Activated gamma-delta T cell (primary cell): ENCODE measurements at regions not wholly inside any gene's neighbourhood (a gene's known extent, or its start where the extent isn't known, plus 50 kb on each side); places are given as distances from the start of the nearest gene placed in this dataset.
"Not testable (repeated sequence)": the region's sequence is repeated elsewhere in the genome, so short reads cannot be mapped to it uniquely, and the experiment has no call there.

Experiments
- DNase-seq: peaks from one replicate; lab custom pipeline; 2025; lab: John Stamatoyannopoulos, UW

DNA sequence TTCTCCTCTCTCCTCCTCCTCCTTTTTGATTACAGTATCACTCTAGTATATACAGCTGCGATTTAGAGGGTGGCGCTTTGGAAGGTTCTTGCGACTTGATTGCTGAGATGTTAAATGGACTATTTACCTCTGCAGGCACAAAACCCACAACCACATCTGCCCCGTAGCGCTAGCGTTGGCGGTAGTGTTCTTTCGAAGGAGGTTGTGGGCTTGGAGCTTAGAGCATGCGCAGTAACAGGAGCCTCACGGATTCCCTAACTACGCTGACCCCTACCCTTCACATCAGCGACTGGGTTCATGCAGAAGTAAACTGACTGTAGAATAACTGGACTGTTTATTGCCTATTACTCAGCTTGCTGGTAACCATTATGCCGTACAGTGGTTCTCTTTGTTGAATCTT, 58.0 kb downstream of the CGGBP1 start:
- no peak for DNase-seq

DNA sequence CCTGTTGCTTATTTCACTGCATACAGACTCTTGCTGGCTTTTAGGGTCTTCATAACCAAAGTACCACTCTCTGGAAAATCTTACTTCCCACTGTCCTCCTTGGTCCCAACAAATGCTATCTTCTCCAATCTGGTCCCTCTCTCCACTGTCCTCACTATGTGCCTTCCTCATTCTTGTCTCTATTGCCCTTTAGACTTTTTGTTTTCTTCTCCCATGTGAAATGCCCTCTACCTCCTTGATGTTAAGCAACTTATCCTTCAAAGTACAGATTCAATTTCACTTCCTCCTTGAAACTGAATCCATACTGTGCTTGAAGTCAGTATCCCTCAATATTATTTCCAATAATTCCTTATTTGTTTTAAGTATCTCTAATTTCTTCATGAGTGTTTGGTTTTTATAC, 60.8 kb downstream of the CGGBP1 start:
- no peak for DNase-seq

DNA sequence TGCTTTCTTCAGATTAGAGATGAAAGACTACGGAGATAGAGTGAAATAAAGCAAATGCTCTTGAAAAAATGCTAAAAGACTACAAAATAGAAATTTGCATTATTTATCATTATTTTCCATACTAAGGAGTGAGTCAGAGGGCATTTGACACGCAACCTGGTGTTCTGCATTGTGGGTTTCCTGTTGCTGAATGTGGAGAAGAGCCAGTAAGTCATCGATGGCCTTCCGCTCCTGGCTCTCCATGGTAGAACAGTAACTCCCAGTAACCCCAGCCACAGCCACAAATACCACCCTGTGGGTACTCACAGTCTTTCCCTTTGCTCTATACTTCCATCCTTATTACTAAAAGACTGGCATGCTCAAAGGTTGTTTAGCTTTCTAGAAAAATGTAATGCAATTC, 61.5 kb downstream of the CGGBP1 start:
- no peak for DNase-seq

- DNase-seq = no peak
Observed at GRCh38 chr3:87996882-87997281, 61.9 kb downstream of the CGGBP1 start.

GRCh38 chr3:87993566-87993965, 65.2 kb downstream of the CGGBP1 start:
- no peak for DNase-seq

DNA sequence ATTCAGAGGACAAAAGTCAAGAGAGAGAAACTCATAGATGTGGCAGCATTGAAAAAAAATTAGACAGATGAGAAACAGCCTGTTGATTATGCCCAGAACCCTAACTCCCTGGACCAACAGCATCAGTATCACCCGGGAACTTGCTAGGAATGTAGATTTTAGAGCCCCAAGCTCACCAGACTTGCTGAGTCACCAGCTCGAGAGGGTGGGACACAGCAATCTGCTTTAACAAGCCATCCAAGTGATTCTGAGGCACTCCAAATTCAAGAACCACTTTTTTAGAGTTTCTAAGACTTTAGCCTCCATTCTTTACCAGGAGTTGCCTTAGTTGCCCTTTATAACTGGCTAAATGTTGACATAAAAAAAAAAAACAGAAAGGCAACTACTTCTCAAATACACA, 70.9 kb downstream of the CGGBP1 start:
- no peak for DNase-seq

DNA sequence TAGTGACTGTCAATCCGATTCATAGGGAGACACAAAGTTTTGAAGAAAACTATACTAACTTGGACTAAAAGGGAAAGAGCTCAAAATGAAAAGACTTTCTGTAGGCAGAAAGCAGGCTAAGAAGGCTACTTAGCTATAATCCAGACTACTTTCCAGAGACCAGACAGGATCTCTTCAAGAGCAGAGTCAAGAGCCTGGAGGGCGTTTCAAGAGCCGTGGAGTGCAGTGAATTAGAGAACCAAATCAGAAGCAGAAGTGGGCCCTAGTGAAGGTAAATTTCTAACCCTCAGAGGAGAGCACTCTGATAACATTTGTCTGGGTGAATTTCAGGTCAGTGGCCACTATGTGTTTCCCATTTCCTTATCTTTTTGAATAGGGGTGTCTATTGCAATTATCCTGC, 76.4 kb downstream of the CGGBP1 start:
- no peak for DNase-seq

DNA sequence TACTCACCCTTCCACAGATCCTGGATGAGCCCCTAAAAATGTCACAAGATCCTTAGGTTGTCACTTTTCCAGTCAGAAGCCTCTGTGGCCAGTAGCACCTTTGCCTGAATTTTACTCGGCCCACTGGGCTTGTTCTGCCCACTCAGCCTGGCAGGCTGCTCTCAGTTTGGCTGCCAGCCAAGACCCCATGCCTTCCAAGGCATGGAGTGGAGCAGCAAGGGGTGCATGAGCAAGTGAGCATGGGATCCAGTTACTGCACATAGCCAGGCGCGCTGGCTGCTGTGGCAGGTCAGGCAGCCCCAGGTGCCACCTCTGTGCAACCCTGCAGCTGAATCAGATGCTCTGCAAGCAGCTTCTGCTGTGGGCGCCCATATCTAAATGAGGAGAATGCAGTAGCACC, 79.3 kb downstream of the CGGBP1 start:
- DNase-seq = no peak

- no peak for DNase-seq
Observed at GRCh38 chr3:87977765-87978164, 81.0 kb downstream of the CGGBP1 start.

DNA sequence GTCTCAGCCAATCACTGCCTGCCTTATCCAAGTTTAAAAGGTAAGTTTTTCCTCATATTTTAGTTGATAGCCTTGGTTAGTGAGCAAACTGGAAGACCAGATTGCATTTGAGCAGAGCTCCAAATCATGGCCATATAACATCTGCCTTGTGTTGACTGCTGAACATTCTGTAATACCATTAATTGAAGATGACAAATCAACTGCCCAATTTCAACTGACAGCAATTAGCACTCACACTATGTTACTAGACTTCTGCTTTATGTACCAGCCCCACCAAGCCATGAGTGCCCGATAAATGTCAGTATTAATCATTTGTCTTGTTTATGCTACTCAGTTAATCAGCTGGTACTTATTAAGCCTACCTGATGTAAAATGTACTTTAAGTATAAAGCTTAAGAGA, 83.1 kb downstream of the CGGBP1 start:
- DNase-seq = no peak

- DNase-seq = no peak
Observed at GRCh38 chr3:87973906-87974305, 84.9 kb downstream of the CGGBP1 start.

DNA sequence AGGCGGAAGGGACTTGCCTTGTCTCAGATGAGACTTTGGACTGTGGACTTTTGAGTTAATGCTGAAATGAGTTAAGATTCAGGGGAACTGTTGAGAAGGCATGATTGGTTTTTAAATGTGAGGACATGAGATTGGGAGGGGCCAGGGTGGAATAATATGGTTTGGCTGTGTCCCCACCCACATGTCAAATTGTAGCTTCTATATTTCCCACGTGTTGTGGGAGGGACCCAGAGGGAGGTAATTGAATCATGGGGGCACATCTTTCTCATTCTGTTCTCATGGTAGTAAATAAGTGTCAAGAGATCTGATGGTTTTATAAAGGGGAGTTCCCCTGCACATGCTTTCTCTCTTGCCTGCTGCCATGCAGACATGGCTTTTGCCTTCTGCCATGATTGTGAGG, 89.2 kb downstream of the CGGBP1 start:
- DNase-seq = no peak

- DNase-seq = no peak
Observed at GRCh38 chr3:87968668-87969067, 90.1 kb downstream of the CGGBP1 start.

GRCh38 chr3:87958289-87958688, 100.5 kb downstream of the CGGBP1 start:
- no peak for DNase-seq

DNA sequence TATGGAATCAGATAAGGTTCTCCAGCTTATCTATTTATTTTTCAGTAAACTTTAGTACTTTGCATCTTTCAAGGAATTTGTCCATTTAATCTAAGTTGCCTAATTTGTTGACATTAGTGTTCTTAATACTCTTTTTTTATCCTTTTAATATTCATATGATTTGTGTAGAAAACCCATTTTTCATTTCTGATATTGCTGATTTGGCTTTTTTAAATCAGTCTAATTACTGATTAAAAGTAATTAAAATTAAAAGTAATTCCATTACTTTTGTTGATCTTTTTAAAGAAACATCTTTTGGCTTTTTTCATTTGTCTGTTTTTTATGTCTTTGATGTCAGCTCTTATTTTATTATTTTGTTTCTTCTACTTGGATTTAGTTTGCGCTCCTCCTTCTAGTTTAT, 101.2 kb downstream of the CGGBP1 start:
- DNase-seq = no peak

- no peak for DNase-seq
Observed at GRCh38 chr3:87949879-87950208, 109.0 kb downstream of the CGGBP1 start.

- DNase-seq = no peak
Observed at GRCh38 chr3:87949189-87949878, 109.5 kb downstream of the CGGBP1 start.

DNA sequence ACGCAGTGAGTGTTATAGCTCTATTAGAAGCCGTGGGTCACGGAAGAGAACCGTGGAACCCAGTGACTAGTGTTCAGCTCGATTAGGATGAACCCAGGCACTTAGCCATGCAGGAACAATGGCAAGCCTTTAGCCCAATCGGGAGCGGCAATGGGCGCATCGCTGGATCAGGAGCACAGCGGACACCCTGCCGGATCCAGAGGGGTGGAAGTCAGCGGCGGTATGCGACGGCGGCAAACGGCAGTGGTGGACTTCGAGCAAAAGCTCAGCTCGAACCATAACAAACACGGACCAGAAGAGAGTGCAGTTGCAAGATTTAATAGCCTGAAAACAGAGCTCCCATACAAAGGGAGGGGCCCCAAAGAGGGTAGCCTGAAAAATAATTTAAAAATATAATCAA, 112.8 kb downstream of the CGGBP1 start:
- DNase-seq = not testable (repeated sequence)

DNA sequence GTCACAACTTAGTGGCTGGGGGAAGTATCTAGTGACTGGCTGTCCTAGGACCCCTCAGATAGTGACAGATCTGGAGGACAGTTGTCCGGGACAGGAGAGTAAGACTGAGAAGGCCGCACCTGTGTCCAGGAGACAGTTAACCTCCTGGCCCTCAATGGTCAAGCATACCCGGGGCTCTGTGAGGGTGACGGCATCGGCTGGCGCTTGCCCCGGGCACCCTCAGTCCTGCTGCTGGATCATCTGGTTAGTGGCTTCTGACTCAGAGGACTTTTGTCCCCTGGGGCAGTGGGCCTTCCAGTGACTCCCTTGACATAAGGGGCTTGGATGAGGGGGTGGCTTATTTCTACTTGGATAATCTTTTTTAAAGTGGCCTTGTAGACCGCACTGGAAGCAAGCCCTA, 116.5 kb downstream of the CGGBP1 start:
- DNase-seq = not testable (repeated sequence)

GRCh38 chr3:87924485-87924884, 134.3 kb downstream of the CGGBP1 start:
- DNase-seq = no peak

DNA sequence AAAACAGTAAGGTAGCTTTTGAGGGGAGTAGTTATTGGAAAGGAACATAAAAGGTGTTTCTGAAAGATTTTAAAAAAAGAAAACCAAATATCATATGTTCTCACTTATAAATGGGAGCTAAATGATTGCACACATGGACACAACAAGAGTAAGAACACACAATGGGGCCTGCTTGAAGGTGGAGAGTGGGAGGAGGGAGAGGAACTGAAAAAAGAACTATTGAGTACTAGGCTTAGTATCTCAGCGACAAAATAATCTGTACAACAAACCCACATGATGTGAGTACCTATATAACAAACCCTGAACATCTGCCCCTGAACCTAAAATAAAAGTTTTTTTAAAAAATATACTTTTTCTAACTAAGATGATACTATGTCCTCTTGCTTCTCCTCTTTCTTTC, 138.3 kb downstream of the CGGBP1 start:
- no peak for DNase-seq

GRCh38 chr3:87901141-87901540, 157.7 kb downstream of the CGGBP1 start:
- no peak for DNase-seq

- no peak for DNase-seq
Observed at GRCh38 chr3:87900061-87900460, 158.7 kb downstream of the CGGBP1 start.

- DNase-seq = no peak
Observed at GRCh38 chr3:87898971-87899370, 159.8 kb downstream of the CGGBP1 start.

- no peak for DNase-seq
Observed at GRCh38 chr3:87895983-87896382, 162.8 kb downstream of the CGGBP1 start.
